Endometrium (tissue), 2 donors: ENCODE measurements at regions not wholly inside any gene's neighbourhood (a gene's known extent, or its start where the extent isn't known, plus 50 kb on each side); places are given as distances from the start of the nearest gene placed in this dataset.
"Not testable (repeated sequence)": the region's sequence is repeated elsewhere in the genome, so short reads cannot be mapped to it uniquely, and the experiment has no call there.

ENCODE experiments used
- FAIRE-seq: peaks from 2 replicates; lab custom pipeline; 2012; peaks lifted over from hg19 to GRCh38; lab: Jason Lieb, UNC
- donor health status: control.
- donor health status: control.

DNA sequence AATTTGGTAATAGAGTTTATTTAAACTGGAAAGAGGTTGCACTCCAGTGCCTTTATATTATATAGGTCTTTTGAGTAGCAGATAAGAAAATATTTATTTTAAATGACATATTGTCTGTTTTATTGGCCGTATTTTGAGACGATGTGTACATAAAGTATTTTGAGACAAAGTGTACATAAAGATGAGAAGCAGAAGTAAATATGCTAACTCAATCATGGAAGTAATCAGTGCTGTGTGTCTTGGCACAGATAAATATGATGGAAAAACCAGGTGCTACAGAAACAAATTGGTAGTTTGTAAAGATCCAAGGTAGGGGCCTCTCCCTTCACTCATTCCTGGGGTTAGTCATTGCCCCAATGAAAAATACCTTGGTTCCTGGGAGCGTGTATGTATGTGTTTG lies 382.9 kb downstream of the DSEL start:
- FAIRE-seq, result no peak

GRCh38 chr18:67132919-67133318 lies 383.6 kb downstream of the DSEL start:
- FAIRE-seq, result no peak

DNA sequence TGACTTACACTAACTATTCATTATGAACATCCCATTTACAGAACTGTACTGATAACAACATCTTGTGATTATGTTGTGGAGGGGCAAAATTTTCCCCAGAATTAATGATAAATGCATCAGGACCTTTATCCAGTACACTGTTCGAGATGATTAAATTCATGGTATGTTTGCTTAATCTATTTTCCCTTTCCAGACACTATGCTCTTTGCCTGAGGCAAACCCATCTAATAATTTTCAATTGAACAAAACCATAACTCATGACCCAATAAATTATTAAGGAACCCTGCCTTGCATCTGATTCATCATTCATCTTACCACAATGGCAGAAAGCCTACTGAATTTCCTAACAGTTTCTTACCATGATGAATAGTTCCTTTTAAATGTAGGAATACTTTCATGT lies 385.0 kb downstream of the DSEL start:
- no peak for FAIRE-seq

GRCh38 chr18:67126751-67127150 lies 389.8 kb downstream of the DSEL start:
- not testable (repeated sequence) for FAIRE-seq

DNA sequence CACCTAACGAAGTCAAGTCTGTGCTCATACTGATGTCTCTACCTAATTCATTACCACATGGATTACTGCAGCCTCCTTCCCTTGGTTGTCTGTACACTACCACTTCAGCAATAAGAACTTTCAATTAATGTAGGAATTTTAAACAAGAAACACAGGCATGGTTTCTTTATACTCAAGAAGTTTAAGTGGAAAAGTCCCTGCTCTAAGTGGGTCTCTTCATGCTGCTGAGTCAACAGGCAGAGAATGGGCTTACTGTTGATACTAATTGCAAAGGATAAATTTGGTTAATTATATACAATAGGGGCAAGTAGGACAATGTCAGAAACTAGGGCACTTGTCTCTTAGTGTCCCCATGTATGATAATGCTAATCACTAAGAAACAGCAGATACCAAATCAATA lies 392.6 kb downstream of the DSEL start:
- no peak for FAIRE-seq

DNA sequence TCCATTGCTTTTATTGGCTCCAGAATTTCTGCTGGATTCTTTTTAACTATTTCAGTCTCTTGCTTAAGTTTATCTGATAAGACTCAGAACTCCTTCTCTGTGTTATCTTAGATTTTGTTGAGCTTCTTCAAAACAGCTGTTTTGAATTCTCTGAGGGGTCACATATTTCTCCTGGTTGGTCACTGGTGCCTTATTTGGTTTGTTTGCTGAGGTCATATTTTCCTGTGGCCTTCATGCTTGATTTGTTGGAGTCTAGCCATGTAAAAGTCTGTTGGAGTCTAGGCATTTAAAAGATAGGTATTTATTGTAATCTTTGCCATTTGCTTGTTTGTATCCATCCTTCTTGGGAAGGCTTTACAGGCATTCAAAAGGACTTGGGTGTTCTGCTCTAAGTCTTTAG lies 398.7 kb downstream of the DSEL start:
- no peak for FAIRE-seq

DNA sequence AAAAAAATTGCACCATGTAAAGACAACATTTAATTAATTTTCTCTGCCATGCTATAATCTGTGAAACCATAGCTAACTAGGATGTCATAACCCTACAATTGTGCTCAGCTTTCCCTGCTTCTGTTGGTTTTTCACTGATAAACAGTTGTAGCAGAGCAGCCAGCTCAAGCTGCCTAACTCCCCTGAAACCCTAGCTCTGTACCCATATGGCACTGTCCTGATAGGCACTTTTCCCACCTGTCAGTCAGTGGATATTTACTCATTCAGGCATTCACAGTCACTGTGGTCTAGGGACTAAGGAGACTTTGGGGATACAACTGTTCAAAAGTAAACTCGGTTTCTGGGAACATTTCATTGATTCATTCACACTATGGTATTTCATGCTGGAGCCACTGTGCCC lies 407.0 kb downstream of the DSEL start:
- FAIRE-seq, result no peak

- FAIRE-seq, result no peak
These were observed 407.6 kb downstream of the DSEL start for GRCh38 chr18:67108894-67109293.

GRCh38 chr18:67104700-67105284 lies 411.7 kb downstream of the DSEL start:
- no peak for FAIRE-seq

DNA sequence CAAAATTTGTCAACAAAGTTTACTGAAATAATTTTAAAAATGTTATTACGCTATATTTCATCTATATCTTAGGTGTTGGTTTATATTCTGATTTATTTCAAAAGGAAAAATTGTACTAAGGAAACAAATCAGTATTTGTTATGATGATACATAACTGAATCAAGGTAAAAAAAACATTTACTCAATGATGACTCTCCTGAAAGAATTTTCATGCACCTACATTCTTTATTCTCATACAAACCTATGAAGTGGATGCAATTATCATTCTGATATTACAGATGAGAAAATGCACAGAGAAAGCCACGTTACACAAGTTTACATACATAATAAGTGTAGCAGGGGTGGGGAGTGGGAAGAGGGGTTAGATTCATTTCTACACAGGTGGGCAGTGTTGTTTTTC lies 422.4 kb downstream of the DSEL start:
- no peak for FAIRE-seq

GRCh38 chr18:67092141-67092540 lies 424.4 kb downstream of the DSEL start:
- FAIRE-seq, result no peak

GRCh38 chr18:67081482-67082211 lies 434.9 kb downstream of the DSEL start:
- no peak for FAIRE-seq

- no peak for FAIRE-seq
These were observed 435.9 kb downstream of the DSEL start for GRCh38 chr18:67080601-67081000.

- FAIRE-seq, result no peak
These were observed 442.2 kb downstream of the DSEL start for GRCh38 chr18:67074309-67074708.

- no peak for FAIRE-seq
These were observed 443.7 kb downstream of the DSEL start for GRCh38 chr18:67072791-67073190.

DNA sequence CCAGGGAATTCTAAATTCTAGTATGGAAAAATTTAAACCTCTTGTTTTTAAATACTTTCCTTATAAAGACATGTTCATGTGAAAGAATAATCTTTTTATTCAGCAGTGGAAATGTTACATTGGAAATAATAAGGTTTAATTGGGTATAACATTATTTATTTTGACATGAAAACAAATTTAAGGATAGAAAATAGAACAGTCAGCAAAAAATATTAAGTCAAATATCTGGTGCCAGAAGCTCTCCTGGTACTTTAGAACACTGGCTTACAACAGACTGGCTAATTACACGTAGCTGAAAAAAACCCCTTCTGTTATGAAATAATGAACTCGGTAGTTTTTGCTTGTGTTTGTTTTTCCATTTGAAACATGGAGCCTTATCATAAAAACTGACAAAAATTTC lies 447.9 kb downstream of the DSEL start:
- peak; percentile 61 for FAIRE-seq

- no peak for FAIRE-seq
These were observed 443.4 kb upstream of the CDH19 start for GRCh38 chr18:67047334-67047733.

- no peak for FAIRE-seq
These were observed 439.4 kb upstream of the CDH19 start for GRCh38 chr18:67043276-67043675.

- no peak for FAIRE-seq
These were observed 437.4 kb upstream of the CDH19 start for GRCh38 chr18:67041334-67041733.

- FAIRE-seq, result no peak
These were observed 431.1 kb upstream of the CDH19 start for GRCh38 chr18:67035026-67035425.

DNA sequence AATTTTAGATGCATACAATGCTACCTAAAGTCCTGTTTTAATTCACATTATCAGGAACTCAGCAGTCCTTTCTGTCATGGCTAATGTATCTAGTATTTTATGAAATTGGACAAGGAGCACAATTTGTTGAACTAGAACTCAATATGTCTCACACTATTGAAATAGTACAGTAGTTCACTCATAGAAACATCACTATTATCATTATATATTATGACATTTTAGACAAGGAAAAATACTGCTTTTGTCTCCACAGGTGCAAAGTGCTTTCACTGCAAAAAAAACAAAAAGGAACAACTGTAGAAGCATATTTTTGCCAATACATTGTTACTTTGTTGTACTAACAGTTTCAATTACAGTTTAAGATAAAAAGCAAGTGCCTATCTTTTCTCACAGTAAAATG lies 419.2 kb upstream of the CDH19 start:
- no peak for FAIRE-seq

DNA sequence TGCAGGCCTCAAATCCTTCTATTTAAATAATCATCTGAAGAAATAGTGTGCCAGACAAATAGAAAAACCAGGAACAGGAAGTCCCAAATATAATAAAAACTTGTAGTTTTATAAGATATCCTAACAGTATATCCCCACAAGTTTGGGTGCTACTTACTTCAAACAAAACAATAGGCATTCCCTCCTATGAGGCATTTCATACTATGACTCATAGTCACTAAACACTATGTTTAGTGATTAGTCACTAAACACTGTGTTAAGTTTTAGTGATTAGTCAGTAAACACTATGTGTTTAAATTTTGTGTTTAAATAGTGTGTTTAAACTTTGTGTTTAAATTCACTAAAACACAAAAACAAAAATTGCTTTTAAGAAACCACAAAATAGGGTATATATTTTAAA lies 407.0 kb upstream of the CDH19 start:
- FAIRE-seq, result no peak

- peak; percentile 43 for FAIRE-seq
These were observed 404.1 kb upstream of the CDH19 start for GRCh38 chr18:67007999-67008398.

DNA sequence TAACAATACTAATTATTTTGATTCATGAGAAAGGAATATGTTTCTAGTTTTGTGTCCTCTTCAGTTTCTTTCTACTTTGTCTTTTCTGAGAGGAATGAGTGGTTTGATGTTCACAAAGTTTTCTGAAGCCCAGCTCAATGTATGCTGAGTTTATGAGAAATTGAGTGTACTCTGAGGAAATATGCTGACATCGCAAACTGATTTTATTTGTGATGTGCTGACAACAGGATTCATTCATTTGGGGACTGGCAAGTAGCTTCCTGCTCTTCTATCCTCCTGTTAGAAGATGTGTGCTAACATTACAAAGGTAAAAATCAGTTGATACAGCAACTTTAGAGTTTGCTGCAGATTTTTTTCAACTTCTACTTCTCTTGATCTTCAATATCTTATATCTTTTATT lies 403.2 kb upstream of the CDH19 start:
- FAIRE-seq, result no peak
